Endodermal cell (in vitro differentiated cells): ENCODE measurements at regions not wholly inside any gene's neighbourhood (a gene's known extent, or its start where the extent isn't known, plus 50 kb on each side); places are given as distances from the start of the nearest gene placed in this dataset.

Source experiments
- DNase-seq: peaks from one replicate; pipeline ENCODE4 v3.0.0-alpha.2; 2017
- H3K27ac ChIP-seq: 2 replicates; pipeline ENCODE4 v1.5.1; 2013; ENCODE audit warnings: mild to moderate bottlenecking, low read depth, low read length, moderate library complexity
- H3K27me3 ChIP-seq: 2 replicates; pipeline ENCODE4 v1.6.1; 2013; ENCODE audit warnings: mild to moderate bottlenecking, low read length, moderate library complexity; ENCODE audit not compliant: insufficient read depth, control insufficient read depth, poor library complexity, severe bottlenecking
- H3K36me3 ChIP-seq: 2 replicates; pipeline ENCODE4 v1.7.0; 2013; ENCODE audit warnings: mild to moderate bottlenecking, low read length, moderate library complexity; ENCODE audit not compliant: control insufficient read depth, insufficient read depth
- H3K4me1 ChIP-seq: one replicate; pipeline ENCODE4 v1.7.0; 2013; ENCODE audit warnings: low read length; ENCODE audit not compliant: control insufficient read depth, insufficient read depth
- H3K4me3 ChIP-seq: 2 replicates; pipeline ENCODE4 v1.5.1; 2013; ENCODE audit warnings: mild to moderate bottlenecking, low read length, moderate library complexity
- H3K9ac ChIP-seq: 2 replicates; pipeline ENCODE4 v1.6.1; 2013; ENCODE audit warnings: mild to moderate bottlenecking, low read length, moderate library complexity; ENCODE audit not compliant: poor library complexity, severe bottlenecking; ENCODE audit errors: extremely low read depth
- H3K9me3 ChIP-seq: 2 replicates; pipeline ENCODE4 v1.6.1; 2013; ENCODE audit warnings: mild to moderate bottlenecking, low read length, moderate library complexity; ENCODE audit not compliant: control insufficient read depth
- H3K27ac Mint-ChIP-seq: 2 replicates; pipeline ENCODE4 v1.8.0; 2020; ENCODE audit warnings: mixed read lengths
- H3K27me3 Mint-ChIP-seq: 2 replicates; pipeline ENCODE4 v1.8.0; 2021; ENCODE audit warnings: mild to moderate bottlenecking, mixed read lengths; ENCODE audit not compliant: insufficient read depth
- H3K36me3 Mint-ChIP-seq: 2 replicates; pipeline ENCODE4 v1.8.0; 2020; ENCODE audit warnings: low read depth, mixed read lengths
- H3K4me1 Mint-ChIP-seq: 2 replicates; pipeline ENCODE4 v1.8.0; 2020; ENCODE audit warnings: mixed read lengths
- H3K4me3 Mint-ChIP-seq: 2 replicates; pipeline ENCODE4 v1.8.0; 2020; ENCODE audit warnings: mild to moderate bottlenecking, moderate library complexity, mixed read lengths
- H3K9me3 Mint-ChIP-seq: 2 replicates; pipeline ENCODE4 v1.8.0; 2020; ENCODE audit warnings: mild to moderate bottlenecking, mixed read lengths
- WGBS, 2 experiments: methylation state at CpG; one replicate each; pipeline versions ENCODE4 v1.1.5 to v1.1.7; 2013; ENCODE audit warnings: missing lambda C conversion rate in 2 of 2, mixed read lengths in 1 of 2; ENCODE audit not compliant: insufficient coverage in 1 of 2, insufficient read length in 1 of 2; 5-methylcytosine and 5-hydroxymethylcytosine counted together
- TF ChIP-seq, protein P1 (sequence below): fragments of 200-600 bp; sonication (generic); conservative IDR thresholded peaks from 2 replicates; pipeline ENCODE4 v1.5.0; 2021; ENCODE audit warnings: antibody characterized with exemption, mild to moderate bottlenecking

- Mint-ChIP-seq H3K9me3 (no peaks in the 10 kb centered on the region), H3K27ac (peak overlapping the region; percentile 53), H3K4me1 (peaks cover 39% of the 10 kb centered on the region), H3K27me3 (no peaks in the 10 kb centered on the region), H3K4me3 (no peak overlapping the region), H3K36me3 (no peaks in the 10 kb centered on the region)
- DNase-seq = no peak
- 77 to 84% methylated on average over 2 of the region's 2 CpGs for WGBS, 2 experiments
- Histone ChIP-seq H3K9ac (no peak overlapping the region), H3K4me3 (no peak overlapping the region), H3K27ac (no peak overlapping the region), H3K9me3 (no peaks in the 10 kb centered on the region), H3K27me3 (no peaks in the 10 kb centered on the region), H3K4me1 (peaks cover 8% of the 10 kb centered on the region), H3K36me3 (no peaks in the 10 kb centered on the region)
- TF ChIP-seq, protein P1, sequence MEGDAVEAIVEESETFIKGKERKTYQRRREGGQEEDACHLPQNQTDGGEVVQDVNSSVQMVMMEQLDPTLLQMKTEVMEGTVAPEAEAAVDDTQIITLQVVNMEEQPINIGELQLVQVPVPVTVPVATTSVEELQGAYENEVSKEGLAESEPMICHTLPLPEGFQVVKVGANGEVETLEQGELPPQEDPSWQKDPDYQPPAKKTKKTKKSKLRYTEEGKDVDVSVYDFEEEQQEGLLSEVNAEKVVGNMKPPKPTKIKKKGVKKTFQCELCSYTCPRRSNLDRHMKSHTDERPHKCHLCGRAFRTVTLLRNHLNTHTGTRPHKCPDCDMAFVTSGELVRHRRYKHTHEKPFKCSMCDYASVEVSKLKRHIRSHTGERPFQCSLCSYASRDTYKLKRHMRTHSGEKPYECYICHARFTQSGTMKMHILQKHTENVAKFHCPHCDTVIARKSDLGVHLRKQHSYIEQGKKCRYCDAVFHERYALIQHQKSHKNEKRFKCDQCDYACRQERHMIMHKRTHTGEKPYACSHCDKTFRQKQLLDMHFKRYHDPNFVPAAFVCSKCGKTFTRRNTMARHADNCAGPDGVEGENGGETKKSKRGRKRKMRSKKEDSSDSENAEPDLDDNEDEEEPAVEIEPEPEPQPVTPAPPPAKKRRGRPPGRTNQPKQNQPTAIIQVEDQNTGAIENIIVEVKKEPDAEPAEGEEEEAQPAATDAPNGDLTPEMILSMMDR = no peak
These were observed 306.0 kb downstream of the WDR72 start for GRCh38 chr15:53453253-53454105.

DNA sequence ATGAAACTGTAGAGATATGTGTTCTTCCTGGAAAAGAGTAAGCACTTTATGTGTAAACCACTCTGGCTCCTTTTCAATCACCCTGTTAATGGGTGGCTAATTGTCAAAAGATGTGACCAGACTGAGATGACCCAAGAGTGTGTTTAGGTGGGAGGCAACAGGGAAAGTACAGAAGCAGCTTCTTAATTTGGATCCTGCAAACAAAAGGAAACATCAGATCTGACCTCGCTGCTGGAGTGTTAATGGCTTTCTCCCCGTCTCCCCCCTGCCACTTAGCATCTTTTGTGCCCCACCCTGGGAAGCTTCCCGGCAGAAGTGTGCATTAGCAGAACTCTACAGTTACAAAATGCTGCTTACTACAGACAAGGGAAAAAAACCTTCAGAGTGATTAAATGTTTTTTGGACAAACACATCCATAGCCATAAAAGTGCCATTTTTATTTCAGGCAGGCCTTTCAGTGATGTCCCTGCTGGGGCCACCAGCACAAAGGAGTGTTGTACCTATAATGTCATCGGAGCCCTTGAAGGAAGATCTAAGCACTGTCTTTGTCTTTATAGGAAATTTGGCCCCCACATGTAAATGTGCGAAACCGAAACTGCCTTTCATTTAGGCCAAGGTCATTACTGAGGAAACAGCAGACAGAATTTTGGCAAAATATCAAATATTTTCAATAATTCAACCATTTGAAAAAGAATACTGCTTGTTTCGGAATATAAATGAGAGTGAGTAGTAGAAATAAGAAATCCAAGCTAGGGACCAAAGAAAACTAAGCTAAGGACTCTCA is 311.0 kb downstream of the WDR72 start:
- Histone ChIP-seq H3K27ac (peak overlapping the region; percentile 14), H3K9ac (no peak overlapping the region), H3K36me3 (no peaks in the 10 kb centered on the region), H3K4me1 (peaks cover 14% of the 10 kb centered on the region), H3K27me3 (no peaks in the 10 kb centered on the region), H3K4me3 (peak overlapping the region; percentile 26), H3K9me3 (no peaks in the 10 kb centered on the region)
- peak; percentile 76 for DNase-seq
- Mint-ChIP-seq H3K9me3 (no peaks in the 10 kb centered on the region), H3K36me3 (no peaks in the 10 kb centered on the region), H3K27ac (peak overlapping the region; percentile 49), H3K4me3 (peak overlapping the region; percentile 14), H3K27me3 (peaks cover 7% of the 10 kb centered on the region), H3K4me1 (peaks cover 38% of the 10 kb centered on the region)
- 44 to 45% methylated on average over 6 to 7 of the region's 7 CpGs for WGBS, 2 experiments
- TF ChIP-seq, protein P1 = no peak

GRCh38 chr15:53447742-53448141 is 311.7 kb downstream of the WDR72 start:
- H3K36me3 Mint-ChIP-seq = no peaks in the 10 kb centered on the region
- 65% methylated on average over 1 of the region's 1 CpG; no CpG with 5 or more reads in 1 of the 2 experiments for WGBS, 2 experiments
- H3K27ac Mint-ChIP-seq = peak overlapping the region; percentile 53

More at GRCh38 chr15:53447742-53448141, 311.7 kb downstream of the WDR72 start:
- TF ChIP-seq, protein P1 = no peak
- Mint-ChIP-seq H3K4me1 (peaks cover 37% of the 10 kb centered on the region), H3K4me3 (no peak overlapping the region), H3K27me3 (peaks cover 7% of the 10 kb centered on the region), H3K9me3 (no peaks in the 10 kb centered on the region)
- no peak overlapping the region for H3K27ac ChIP-seq
- H3K4me1 ChIP-seq = peaks cover 14% of the 10 kb centered on the region
- no peaks in the 10 kb centered on the region for H3K9me3 ChIP-seq
- H3K9ac ChIP-seq = no peak overlapping the region
- H3K4me3 ChIP-seq = peak overlapping the region; percentile 26
- no peaks in the 10 kb centered on the region for H3K36me3 ChIP-seq
- H3K27me3 ChIP-seq = no peaks in the 10 kb centered on the region
- no peak for DNase-seq
